GM21381 (cell line): ENCODE measurements at regions not wholly inside any gene's neighbourhood (a gene's known extent, or its start where the extent isn't known, plus 50 kb on each side); places are given as distances from the start of the nearest gene placed in this dataset.

Experiments
- ATAC-seq: cut with Tn5 transposase; IDR thresholded peaks from one replicate; pipeline ENCODE4 v1.9.1; 2021; ENCODE audit warnings: mild to moderate bottlenecking, moderate library complexity; ENCODE audit not compliant: unreplicated experiment

DNA sequence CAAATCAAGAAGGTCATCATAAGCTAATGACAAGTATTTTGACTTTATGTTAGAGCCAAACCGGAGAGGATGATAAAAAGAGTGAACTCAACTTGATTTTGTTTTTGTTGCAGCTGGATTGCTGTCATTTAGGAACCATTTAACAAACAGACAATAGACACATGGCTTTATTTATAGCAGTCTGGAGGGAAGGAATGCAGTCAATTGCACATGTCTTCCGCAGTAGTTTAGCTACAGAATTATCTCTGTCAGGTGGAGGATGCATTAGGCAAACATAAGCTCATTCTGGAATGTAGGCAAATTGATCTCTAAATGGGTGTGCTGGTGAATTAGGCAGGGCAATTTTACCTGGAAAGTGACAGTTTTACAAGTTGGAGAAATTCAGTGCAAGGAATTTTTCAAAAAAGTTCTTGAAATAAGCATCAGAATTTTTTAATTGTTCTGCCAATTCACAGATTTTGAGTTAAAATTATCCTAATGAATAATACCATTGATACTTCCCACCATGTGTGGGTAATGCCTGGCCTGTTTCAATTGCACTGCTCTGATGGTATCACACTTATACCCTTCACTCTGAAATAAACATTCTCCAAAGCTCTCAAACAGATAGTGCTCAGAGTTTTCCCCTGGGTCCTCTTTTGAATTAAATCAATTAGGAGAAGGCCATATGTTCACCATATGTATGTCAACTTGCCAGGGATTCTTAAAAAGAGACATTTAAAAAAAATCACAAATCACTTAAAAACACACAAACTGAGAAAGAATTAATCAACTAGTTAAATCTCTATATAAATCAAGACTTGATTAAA lies 318.3 kb downstream of the NDFIP2 start:
- no peak for ATAC-seq

DNA sequence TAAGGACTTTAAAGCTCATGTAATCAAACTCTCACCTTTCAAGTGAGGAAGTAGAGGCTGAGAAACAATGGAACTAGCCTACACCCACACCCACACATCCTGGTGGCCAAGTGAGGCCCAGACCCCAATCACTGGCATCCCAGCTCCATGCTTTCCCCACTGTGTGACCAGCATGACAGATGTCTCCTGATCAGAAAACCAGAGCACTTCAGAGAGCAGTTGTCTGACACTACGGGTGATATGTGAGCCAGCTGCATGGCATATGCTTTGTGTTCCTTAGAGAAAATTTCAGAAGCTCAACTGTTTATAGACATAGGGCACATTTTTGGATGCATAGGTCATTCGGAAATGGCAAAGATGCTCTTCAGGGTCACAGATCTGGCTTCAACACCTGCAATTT lies 315.2 kb downstream of the NDFIP2 start:
- ATAC-seq = no peak

DNA sequence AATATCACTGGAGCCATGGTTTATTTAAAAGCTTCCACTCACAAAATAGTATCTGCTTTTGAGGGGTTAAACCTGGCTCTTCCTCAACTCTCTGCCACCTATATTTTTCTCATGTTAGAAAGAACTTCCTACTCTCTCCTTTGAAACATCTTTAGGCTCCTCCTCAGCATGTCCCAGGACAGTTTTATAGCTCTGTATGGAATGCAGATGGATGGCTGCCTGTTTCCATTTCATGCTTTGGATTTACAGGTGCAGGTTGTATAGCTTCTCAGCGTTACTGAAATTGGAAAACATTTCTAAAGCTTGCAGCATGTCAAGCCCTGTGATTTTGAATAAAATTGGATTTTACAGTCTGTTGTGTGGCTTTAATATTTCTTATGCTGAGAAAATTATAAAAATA lies 314.0 kb downstream of the NDFIP2 start:
- no peak for ATAC-seq

DNA sequence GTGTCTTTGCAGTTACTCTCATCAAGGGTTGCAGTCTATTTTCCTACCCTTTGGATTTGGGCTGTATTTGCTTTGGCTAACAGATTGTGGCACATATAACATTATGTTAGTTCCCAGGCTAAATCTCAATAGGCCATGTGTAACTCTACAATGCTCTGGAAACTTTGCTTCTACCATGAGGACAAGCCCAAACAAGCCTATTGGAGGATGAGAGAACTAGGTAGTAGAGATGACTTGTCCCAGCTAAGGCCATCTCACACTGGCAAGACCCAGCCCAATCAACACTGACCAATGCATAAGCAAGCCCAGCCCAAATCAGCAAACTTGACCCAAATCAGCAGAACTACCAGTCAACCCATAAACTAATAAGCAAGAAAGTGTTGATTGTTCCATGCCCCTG lies 311.8 kb downstream of the NDFIP2 start:
- ATAC-seq = no peak

DNA sequence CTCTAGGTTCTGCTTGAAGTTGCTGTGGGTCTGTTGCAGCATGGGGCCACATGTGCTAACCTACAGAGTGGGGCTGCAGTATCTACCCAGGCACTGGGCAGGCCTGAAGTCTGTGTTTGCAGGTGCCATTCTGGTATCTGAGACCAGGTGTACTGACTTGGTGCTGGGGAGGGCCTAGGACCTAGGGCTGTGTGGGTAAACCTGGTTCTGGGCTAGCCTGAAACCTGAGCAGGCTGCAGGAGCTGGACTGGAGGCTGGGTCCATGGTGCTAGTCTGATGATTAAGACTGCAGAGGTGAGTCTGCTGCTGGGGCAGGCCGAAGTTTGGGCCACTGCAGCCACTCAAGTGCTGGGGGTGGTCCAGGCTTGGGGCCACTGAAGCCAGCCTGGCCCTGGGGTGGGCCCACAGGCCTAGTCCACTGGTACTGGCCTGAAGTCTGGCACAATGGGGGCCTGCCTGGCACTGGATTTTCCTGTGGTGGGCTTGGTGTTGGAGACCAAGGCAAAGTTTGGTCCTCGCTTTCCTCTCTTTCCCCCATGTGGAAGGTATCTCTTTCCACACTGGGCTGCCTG lies 310.6 kb downstream of the NDFIP2 start:
- no peak for ATAC-seq

DNA sequence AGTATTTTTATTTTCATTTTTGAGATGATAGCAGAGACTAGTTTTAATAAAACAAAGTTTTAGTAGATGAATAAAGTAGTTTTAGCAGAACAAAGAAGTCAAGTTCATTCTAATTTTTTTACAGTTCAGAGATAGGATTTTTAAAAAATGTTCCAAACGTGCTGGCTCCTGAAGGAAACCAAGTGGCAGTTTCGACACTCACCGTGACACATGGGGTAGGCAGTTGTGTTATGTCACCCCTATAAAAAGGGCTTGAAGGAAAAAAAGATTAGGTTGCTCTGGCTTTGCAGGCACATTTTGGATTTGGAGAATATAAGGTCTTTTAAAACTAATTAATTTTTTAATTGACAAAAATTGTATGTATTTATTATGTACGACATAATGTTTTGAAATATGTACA lies 305.2 kb downstream of the NDFIP2 start:
- no peak for ATAC-seq

DNA sequence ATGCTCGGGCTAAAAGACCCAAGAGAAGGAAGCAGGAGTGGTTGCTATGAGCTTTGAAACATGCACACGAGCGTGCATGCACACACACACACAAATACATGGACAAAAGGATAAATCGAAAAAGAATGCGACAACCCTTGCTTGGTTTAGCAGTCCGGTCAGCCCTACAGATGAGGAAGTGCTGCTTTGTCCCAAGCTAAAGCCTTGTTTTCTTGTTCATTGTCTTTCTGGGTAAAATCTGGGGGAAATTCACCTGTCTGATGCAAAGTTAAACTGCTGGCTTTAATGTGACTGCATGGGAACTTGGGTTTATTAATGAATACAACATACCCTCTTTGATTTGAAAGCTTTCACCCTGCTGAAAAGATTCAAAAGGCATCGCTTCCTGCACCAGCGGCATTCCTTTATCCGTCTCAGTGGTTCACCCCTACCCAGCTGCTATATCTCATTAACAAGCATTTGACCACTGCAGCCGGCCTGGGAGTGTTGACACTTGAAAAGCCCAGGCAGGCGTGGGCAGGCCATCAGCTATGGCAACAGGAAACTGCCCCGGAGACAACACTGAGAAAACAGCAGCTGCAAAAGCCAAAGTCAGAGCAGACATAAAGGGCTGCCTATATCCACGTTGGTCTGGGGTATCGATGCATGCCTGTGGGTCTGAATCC lies 301.7 kb downstream of the NDFIP2 start:
- no peak for ATAC-seq

DNA sequence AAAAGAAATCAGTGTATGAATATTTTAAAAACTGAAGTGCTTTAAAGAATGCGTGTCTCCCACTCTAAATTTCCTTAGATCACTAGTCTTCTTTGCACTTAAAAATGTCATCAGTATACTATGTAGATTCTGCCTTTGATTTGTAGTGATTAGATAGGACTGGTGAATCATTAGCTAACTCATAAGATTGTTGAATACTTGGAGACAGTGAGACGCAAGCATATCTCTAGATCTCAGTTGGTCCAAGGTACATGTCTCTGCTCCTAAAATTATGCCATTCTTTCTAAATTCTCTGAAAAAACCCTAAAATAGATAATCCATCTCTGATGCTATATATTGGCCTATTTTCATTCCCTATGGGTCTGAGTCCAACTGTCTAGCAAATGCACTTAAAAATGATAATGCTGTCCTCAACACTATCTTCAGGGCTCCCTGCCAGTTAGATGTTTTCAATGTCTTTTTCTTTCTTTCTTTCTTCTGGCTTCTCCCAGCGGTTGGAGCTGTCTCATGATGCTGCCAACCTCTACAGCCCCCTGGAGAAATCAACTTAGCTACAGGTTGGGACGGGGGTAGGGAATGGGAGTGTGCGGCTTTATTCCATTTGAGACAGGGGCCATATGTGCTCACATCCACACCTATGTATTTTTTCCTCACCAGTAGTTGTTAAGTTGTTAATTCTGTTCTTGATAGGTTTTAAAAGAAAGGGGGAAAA lies 301.0 kb downstream of the NDFIP2 start:
- ATAC-seq = no peak

DNA sequence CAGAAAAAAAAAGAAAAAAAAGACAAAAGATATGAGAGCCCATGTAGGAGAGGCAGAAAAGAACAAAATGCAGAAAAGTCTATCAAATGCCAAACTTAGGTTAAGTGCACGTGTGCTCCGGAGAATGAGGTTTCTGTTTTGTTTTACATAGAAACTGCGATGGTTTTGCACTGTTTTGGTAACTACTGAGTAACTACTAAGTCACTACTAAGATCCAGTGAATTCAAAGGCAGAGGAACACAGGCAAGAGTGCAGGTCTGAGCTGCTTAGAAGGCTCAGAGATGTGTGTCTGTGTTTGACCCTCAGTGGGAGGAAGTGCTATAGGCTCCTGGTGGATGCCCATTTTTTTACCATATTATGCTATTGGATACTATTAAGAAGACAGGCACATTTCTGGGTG lies 299.3 kb downstream of the NDFIP2 start:
- no peak for ATAC-seq

DNA sequence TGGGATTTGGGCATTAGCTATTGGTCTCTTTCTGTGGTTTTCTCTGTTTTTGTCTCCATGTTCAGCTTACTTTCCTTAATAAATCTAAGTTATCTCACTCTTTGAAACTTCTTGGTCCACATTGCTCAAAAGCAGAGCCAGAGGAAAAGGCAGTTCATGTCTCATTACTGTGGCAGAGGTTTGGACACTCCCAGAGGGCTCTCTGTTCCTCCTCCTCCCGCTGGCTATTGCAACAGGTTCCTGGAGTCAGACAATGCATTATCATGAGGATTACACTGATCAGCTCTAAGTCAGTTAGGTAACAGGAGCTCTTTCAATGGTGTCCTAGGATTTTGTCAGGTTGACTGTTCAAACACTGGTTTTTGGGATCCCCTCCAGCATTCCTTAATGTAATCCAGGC lies 298.8 kb downstream of the NDFIP2 start:
- no peak for ATAC-seq

DNA sequence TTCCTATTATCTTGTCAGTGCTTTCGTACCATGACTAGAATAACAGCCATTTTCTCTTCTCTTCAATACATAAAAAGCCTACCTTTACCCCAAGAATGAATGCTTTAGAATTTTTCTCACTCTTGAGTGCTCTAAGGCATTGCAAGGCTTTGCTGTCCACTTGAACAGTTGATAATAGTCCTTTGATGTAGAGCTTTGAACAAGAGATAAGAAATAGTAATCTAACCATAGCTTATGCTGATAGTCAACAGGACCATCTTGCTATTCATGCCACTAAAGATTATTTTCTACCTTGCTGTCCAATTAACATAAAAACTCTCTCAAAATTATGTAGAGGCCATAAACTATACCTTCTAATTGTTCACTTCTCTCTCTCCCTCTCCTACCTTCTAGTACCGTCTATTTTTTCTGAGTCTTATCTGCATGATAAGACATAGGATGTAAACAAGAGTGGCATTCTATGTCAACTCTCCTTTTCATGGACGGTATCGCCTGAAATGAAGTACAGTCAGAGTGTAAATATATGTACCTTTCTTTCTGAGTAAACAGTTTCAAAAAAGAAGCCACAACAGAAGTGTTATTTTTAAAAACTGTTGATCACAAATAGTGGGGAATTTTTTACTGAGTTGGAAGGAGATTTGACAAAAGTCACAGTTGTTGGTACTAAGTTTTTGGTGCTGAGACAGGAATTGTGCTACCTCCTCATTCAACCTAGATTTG lies 297.9 kb downstream of the NDFIP2 start:
- ATAC-seq = no peak

DNA sequence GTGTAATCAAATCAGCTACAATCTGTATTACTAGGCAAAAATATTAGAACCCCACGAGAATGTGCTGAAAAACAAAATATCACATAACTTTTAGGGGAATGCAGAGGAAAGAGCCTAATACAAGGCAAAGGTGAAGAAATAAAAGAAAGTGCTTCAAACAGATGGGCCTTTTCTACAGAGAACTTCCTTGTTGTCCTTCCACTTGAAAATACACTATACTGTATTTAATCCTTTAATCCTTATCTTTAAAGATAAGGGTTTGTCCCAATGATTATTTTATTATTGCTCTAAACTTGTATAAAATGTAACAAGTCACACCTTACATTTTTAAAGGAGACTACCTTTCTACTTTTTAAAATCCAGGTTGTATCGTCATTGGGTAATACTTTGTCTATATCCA lies 296.5 kb downstream of the NDFIP2 start:
- ATAC-seq = no peak

DNA sequence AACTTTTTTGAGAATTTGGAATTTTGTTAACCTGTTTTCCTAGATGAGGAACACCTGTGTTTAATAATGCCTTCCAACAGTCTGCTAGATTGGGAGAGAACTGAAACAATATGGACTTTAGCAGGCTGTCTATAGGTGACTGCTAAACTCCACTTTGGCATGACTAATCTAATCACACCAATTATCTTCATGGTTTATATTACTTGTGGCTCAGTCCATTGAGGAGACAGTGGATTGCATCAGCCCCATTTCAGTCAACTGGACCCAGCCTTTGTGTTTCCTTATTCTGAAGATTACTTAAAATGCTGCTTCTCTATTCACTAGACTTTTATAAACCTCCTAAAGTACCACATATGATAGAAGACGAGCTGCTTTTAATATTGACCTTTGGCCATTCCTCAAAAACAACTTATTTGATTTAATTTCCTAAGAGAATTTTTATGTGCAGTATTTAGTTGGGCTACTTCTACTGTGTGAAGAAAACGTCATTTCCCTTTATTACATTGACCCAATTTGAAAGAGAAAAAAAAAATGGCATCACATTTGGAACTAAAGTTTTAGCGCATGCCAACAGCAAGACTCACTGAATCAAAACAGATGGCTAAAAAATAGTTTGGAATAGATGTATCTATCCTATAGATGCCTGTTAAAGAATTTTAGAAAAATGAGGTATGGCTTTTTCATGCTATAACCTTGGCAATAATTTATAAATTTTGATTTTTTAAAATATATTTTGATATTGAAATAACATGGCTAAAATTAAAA lies 295.8 kb downstream of the NDFIP2 start:
- no peak for ATAC-seq

DNA sequence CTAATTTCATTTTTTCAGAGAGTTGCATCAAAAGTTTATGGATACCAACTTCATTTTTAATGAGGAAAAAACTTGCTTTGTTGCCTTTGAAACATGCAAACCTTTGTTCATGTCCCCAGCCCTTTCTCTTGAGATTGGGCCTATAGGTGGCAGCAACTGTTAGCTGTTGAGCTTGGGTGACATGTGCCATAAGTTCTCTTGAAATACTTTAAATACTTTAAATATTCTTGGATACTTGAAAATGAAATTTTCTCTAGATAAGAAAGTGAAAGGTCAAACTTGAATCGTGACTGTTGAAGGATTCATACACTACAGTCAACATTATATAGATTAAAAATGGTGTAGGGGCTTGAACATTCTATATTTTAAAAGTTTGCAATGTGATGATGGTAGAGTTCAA lies 294.9 kb downstream of the NDFIP2 start:
- ATAC-seq = no peak

DNA sequence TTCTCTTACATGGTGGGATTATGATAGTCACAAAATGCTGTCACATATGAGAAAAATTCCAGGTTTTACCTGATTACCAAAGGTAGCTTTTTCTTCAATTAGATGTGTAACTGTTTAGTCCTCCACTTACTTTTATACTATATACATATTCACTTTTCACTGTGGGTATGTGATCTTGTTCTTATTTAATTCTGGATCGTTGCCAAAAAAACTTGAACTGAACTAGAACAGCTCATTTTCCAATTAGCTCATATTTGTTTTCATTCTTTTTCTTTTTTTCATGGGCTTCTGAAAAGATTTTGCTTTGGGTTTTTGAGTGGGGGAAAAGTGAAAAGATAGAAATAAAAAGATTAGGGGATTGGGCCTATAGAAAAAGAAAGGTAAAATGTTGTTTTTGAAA lies 291.9 kb downstream of the NDFIP2 start:
- ATAC-seq = no peak

DNA sequence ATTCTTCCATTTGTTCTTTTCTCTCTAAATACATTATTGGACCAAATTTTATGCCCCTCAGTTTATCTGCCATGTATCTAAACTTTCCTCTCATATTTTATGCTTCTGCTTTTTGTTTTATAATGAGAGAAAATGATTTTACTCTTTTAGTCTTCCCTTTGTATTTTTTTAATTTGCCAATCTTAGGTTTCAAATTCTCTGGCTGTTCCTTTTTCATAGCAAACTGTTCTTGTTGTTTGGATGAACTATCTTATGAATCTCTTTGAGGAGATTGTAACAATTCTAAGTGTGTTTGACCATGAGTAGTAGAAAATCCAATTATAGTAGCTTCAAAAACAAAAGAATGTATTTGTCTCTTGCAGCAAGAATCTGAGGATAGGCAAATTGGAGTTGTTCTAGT lies 290.5 kb downstream of the NDFIP2 start:
- ATAC-seq = no peak

DNA sequence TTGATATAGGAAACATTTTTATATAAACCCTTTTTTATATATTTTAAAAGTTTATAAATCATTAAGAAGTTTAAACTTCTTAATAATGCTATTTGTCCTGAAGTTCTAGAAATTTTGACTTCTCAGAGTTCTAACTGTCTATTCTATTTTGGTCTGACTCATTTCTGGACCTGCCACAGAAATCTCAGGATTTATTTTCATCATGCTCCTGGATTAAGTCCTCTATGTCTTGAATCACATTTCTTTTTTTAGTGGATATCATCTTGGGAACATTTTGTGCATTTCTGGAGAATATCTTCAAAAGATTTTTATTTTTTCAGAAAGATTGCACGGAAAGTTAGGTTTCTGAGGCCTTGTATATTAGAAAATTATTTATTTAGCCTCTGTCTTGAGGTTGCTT lies 289.1 kb downstream of the NDFIP2 start:
- no peak for ATAC-seq

DNA sequence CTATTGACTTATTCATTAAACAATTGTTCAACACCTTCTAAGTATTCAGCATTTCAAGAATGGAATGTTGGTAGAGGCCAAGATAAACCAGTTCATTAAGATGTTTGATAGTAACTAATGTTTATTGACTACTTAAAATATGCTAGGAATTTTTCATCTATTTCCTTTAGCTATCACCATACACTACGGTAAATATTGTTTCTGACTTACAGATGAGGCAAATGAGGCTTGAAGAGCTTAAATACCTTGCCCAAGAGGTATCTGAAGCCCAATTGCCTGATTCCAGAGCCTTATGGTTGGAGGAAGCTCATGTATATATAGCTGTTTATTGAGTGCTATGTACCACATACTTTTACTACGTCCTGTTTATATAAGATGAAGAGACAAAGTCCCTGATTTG lies 286.2 kb downstream of the NDFIP2 start:
- ATAC-seq = no peak

DNA sequence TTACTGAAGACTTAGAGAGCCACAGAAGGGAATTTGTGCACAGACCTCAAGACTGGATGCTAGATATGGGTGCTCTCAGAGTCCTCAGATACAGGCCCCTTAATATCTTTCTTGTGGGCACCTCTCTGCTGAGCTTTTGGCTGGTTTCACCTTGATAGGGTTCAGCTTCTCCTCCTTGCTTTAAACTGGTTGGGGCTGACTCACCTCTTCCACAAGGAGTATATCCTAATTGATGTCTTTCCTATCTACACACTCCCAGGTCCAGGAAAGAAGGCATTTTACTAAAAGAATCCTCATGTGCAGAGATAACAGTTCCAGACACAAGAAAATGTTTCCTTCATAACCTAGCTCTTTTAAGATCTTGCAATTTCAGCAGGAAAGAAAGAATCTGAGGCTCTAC lies 284.4 kb downstream of the NDFIP2 start:
- ATAC-seq = no peak

DNA sequence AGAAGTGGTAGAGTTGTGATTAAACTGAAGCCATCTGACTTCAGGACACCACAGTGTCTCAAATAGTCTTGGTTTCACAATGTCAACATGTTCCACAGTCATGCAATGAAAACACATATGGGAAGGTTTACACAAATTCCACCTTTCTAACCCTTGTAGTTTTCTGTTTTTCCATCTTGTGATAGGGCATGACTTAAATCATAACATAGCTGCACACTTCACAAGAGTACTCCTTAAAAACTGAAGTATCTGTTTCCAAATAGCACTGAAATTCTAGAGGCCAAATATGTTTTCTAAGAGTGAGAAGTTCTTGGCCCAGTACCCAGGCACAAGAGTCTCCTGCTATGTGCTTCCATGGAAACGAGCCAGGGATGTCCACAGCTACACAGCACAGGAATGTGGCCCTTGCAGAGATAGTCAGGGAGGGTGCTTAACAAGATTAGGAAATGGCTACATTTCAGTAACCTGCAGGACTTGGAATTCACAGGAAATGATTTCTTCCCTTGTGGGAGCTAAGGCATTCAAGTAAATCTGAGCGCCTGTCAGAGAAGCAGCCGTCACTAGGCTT lies 269.1 kb downstream of the NDFIP2 start:
- ATAC-seq = no peak
